ENCODE measurements at regions not wholly inside any gene's neighbourhood (a gene's known extent, or its start where the extent isn't known, plus 50 kb on each side); places are given as distances from the start of the nearest gene placed in this dataset.
"Not testable (repeated sequence)": the region's sequence is repeated elsewhere in the genome, so short reads cannot be mapped to it uniquely, and the experiment has no call there.

- no peak for DNase-seq (ENCODE audit: low spot score)
Observed at GRCh38 chr2:199216253-199216652, 241.5 kb downstream of the SATB2 start.

GRCh38 chr2:199207011-199207410 lies 250.7 kb downstream of the SATB2 start:
- DNase-seq (ENCODE audit: low spot score): no peak

- no peak for DNase-seq (ENCODE audit: low spot score)
Observed at GRCh38 chr2:199206536-199206935, 251.2 kb downstream of the SATB2 start.

DNA sequence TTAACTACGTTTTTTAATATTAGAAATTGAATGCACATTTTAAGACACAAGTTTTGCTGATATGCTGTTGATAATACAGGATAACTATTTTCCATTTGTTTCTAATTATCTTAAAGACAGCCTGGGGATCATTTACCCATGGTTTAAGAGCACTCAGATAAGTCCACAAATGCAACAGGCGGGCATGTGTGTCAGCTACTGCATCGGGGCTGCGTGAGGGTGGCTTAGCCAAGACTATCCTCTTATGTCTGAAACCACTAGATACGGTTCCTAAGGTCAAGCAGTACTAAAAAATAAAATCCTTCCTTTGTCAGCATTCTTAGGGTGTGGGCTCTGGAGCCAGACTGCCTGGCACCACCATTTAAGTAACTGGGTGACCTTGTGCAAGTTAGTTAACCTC lies 254.8 kb downstream of the SATB2 start:
- DNase-seq (ENCODE audit: low spot score): no peak

GRCh38 chr2:199201539-199201938 lies 256.2 kb downstream of the SATB2 start:
- no peak for DNase-seq (ENCODE audit: low spot score)

GRCh38 chr2:199199797-199200196 lies 257.9 kb downstream of the SATB2 start:
- DNase-seq (ENCODE audit: low spot score): no peak

- no peak for DNase-seq (ENCODE audit: low spot score)
Observed at GRCh38 chr2:199197448-199197847, 260.3 kb downstream of the SATB2 start.

DNA sequence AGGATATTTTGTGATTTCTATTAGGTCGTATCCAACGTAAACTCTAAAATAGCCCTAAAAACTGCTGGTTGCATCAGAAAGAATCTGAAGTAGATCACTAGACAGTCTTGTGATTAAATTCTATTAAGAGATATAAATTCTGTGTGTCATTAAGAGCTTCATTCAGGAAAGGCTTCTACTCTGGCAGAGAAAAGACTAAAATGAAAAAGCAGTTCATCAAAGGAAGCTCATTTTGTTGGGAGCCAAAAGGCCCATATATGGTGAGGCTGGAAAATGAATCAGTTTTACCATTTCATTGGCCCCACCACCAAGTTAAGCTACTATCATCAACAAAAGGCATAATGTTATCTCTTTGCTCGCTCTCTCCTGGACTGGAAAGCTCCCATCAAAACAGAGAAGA lies 261.1 kb downstream of the SATB2 start:
- DNase-seq (ENCODE audit: low spot score): no peak

DNA sequence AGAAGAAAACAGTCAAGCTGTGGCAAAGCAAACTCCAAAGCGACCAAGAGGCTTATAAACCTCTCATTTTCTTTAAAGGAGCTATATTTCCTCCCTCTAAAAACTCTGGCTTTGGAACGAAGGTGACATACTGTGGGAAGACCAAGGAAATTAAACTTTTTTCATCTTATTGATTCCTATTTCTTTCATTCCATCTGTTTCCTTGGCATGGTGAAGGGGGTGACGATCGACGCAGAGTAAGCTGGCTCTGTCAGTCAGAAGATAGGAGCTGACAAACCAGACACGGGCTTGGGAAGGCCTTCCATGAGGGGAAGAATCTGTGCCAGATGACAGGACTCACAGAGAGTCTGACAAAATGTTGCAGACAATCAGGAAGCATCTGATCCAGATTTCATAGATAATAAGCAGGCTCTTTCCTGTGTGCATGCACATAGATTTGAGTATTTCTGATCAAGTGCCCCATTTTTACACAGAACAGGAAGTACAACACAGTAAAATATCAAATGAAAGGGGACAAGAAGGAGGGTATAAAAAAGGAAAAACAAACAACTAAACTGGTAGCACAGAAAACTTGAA lies 261.7 kb downstream of the SATB2 start:
- no peak for DNase-seq (ENCODE audit: low spot score)

GRCh38 chr2:199191461-199191860 lies 266.3 kb downstream of the SATB2 start:
- no peak for DNase-seq (ENCODE audit: low spot score)

DNA sequence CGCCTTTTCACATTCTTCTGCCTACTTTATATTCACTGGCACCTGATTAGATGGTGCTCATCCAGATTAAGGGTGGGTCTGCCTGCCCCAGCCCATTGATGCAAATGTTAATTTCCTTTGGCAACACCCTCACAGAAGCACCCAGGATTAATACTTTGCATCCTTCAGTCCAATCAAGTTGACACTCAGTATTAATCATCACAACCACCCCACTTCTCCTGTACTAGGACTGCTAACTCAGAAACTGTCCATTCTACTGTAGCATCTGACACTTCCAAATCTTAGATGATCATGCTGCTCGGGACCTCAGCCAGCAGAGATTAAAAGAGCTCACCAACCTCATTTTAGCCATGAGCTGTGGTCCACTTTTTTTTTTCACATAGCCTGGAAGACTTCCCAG lies 268.5 kb downstream of the SATB2 start:
- no peak for DNase-seq (ENCODE audit: low spot score)

DNA sequence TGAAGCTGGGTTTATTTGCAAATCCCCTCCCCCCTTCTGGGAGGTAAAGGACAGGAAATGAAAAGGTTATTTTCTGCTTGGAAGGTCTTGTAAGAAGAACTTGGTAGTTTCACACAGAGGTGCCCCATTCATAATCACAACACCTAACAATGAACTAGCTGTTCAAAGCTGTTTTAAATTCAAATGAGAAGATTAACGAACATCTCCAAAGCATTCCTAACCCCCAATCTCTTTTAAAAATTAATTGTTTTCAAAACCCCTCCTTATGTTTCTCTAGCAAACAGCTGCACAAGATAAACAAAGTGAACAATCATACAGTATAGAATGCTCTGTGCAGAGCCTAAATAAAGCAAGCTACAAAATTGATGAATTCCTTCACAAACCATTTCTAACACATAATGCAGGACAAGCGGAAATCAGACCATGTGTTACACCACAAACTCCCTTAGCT lies 271.4 kb downstream of the SATB2 start:
- no peak for DNase-seq (ENCODE audit: low spot score)

DNA sequence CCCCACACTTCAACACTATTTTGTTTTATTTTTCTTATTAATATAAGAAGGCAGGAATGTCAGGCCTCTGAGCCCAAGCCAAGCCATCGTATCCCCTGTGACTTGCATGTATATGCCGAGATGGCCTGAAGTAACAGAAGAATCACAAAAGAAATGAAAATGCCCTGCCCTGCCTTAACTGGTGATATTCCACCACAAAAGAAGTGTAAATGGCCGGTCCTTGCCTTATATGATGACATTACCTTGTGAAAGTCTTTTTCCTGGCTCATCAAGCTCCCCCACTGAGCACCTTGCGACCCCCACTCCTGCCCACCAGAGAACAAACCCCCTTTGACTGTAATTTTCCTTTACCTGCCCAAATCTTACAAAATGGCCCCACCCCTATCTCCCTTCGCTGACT lies 272.6 kb downstream of the SATB2 start:
- DNase-seq (ENCODE audit: low spot score): not testable (repeated sequence)

GRCh38 chr2:199163613-199164458 lies 293.9 kb downstream of the SATB2 start:
- DNase-seq (ENCODE audit: low spot score): no peak

DNA sequence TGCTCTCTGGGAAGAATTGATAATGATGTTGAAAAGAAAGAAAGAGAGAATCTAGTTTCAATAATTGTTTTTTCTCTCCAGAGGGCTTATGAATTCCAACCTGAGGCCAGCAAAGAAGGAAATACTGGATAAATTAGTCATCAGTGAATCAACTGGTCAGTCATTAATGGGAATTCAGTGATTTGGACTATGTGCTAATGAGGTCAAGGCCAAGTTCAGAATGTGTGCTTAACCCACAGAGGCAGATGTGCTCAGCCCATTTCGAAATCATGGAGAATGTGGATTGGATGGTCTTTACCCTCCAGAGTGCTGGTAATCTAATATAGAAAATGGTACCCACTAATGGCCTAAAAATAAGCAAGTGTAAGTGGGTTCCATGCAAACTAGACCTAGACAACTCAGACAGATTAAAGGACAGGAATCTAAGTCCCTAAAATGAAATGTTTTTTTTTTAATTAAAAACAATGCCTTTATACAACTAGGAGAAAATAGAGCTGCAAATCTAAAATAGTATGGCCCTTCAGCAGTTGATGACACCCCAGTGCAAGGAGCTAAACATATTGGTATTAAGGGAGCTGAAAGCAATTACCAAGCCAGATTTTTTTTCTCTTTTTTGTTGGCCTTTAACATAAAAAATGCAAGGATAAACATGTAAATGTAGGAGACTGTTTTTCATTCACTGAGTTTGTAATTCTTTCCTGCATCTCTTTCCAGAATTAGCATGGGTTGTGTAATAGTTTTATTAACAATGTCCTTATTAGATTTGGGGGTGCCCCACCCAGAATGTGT lies 296.9 kb downstream of the SATB2 start:
- no peak for DNase-seq (ENCODE audit: low spot score)

GRCh38 chr2:199160081-199160480 lies 297.7 kb downstream of the SATB2 start:
- DNase-seq (ENCODE audit: low spot score): no peak

DNA sequence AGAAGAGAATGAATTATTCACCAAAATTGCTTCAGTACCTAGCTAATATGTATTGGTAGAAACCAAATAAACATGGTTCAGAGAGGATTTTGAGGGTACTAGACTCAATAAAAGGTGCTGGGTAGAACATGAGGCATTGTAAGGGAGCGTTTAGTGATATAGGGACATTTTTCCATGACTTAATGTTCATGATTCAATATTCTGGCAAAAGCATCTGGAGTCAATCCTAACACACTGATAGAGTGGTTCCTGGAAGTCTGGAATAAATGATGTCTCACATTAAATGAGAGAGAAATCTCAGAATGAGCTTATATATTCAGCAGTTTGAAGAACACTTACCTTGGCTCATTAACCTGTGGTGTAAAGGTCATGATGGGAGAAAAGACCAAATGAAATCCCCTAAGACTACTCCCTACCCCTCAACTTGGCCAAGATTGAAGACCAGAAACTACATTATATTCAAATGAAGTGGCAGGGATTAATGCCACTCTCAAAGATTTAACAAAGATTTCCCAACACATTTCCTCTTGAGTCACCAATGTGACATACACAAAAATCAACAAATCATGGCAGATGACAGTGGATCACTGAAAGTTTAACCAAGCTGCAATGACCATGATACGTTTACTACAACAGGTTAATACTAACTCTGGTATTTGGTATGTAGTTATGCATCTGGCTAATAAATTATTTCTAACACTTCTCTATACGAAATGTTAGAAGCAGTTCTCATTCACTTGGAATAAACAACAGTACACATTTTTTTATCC lies 309.5 kb downstream of the SATB2 start:
- no peak for DNase-seq (ENCODE audit: low spot score)

- DNase-seq (ENCODE audit: low spot score): no peak
Observed at GRCh38 chr2:199147216-199147615, 310.5 kb downstream of the SATB2 start.

DNA sequence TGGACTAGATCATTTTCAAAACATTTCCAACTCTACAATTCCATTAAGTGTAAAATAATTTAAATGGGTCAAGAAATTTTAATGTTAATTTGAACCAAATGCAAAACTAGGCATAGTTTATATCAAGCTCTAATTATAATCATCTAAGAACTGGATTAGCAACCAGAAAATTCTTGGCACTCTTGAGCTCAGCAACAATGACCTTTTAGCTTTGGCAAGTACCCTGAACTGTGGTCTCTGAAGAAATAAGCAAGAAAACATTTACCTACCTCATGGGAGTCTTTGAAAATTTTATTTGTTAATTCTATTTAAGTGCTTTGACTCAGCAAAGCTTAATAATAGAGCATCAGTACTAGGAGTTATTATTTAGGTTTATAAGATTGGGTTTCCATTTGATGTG lies 313.2 kb downstream of the SATB2 start:
- no peak for DNase-seq (ENCODE audit: low spot score)

GRCh38 chr2:199144036-199144435 lies 313.7 kb downstream of the SATB2 start:
- no peak for DNase-seq (ENCODE audit: low spot score)

DNA sequence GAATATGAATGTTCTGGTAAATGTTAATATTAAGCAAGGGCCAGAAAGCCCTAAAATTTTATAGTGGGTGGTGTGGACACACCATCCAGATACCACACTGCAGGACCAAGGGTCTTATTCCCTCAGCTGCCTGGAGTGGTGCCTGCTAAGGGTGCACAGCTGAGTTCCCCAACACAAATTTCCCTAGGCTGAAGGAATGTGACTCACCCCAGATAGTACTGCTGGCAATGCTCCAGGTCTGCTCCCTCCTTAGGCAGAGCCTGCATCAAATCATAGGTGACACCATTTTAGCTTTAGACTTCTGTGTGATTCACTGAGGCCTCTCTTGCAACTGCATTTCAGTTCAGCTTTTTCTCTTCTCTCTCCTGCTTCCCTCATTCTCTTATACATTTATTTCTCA lies 321.1 kb downstream of the SATB2 start:
- no peak for DNase-seq (ENCODE audit: low spot score)

GRCh38 chr2:199136242-199136641 lies 321.5 kb downstream of the SATB2 start:
- DNase-seq (ENCODE audit: low spot score): no peak
